Erythroblast (primary cell): ENCODE measurements at regions not wholly inside any gene's neighbourhood (a gene's known extent, or its start where the extent isn't known, plus 50 kb on each side); places are given as distances from the start of the nearest gene placed in this dataset.

Source experiments
- GATA1 ChIP-seq: IDR thresholded peaks from 2 replicates; pipeline ENCODE4 v1.6.1; 2011; ENCODE audit warnings: low read depth, mild to moderate bottlenecking, control low read depth, low read length, moderate library complexity
- POLR2A ChIP-seq: IDR thresholded peaks from 2 replicates; pipeline ENCODE4 v1.6.1; 2011; ENCODE audit warnings: mild to moderate bottlenecking, low read length

DNA sequence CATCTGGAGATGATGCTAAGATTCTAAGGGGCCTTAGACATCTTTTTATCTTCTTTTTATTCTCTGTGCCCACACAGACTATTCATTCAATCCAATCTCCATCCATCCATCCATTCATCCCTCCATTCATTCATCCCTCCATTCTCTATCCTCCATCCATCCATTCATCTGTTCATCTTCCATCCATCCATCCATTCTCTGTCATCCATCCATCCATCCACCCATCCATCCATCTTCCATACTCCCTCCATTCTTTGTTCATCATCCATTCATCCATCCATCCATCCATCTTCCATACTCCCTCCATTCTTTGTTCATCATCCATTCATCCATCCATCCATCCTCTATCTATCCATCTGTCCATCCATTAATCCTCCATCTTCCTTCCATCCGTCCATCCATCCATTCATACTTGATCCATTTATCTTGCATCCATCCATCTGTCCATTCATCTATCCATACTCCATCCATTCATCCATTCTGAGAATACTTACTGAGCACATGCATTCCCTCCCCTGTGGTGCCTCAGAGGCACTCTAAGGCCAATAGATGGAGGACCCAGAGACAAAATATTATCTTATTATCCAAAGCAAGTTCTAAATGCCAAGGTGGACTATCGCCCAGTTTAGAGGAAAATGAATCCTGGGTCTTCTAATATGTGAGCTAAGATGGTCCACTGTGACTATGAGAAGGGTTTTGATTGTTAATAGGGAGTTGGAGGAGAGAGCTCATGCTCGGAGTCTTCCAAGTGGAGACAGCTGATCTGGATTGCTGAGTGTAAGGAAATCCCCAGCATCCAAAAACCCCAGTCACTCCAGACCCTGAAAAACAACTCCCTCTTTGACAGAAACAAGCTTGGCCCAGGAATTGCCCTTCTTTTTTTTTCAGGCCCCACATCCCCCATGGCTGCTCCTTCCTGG is 152.6 kb upstream of the MYCN start:
- no peak for TF ChIP-seq POLR2A
- no peak for TF ChIP-seq GATA1
